Vagina (tissue), 2 donors: ENCODE measurements at regions not wholly inside any gene's neighbourhood (a gene's known extent, or its start where the extent isn't known, plus 50 kb on each side); places are given as distances from the start of the nearest gene placed in this dataset.

Experiments used
- DNase-seq, 2 donors: peaks; one replicate each; pipeline ENCODE4 v3.0.0-alpha.2; 2017; ENCODE audit errors: extremely low spot score in 2 of 2
- H3K27ac ChIP-seq: fragments of 200-600 bp; sonication (generic); one replicate; pipeline ENCODE4 v1.5.1; 2019
- H3K27me3 ChIP-seq: fragments of 200-600 bp; sonication (generic); one replicate; pipeline ENCODE4 v1.5.1; 2019
- H3K36me3 ChIP-seq, 2 donors: fragments of 200-600 bp; sonication (generic); one replicate each; pipeline ENCODE4 v1.5.1; 2017 to 2019
- H3K4me1 ChIP-seq: fragments of 200-600 bp; sonication (generic); one replicate; pipeline ENCODE4 v1.5.1; 2019
- H3K4me3 ChIP-seq, 2 donors: fragments of 200-600 bp; sonication (generic); 1 replicate in 1 of 2; 2 replicates in 1 of 2; pipeline ENCODE4 v1.5.1; 2016 to 2019
- H3K9me3 ChIP-seq: fragments of 200-600 bp; sonication (generic); one replicate; pipeline ENCODE4 v1.5.1; 2019
- POLR2A ChIP-seq, 2 donors: fragments of 450-650 bp; IDR thresholded peaks; one replicate each; pipeline ENCODE4 v1.6.1; 2017; ENCODE audit warnings: antibody characterized with exemption in 2 of 2, mild to moderate bottlenecking in 2 of 2, moderate library complexity in 2 of 2
- POLR2AphosphoS5 ChIP-seq, 2 donors: sonication (generic); formaldehyde crosslinking; IDR thresholded peaks; one replicate each; pipeline ENCODE4 v1.9.0; 2017; ENCODE audit warnings: antibody characterized with exemption in 2 of 2, mild to moderate bottlenecking in 2 of 2, low read depth in 1 of 2; ENCODE audit not compliant: insufficient read depth in 1 of 2
- intact Hi-C: fragments of 100-400 bp; cut with DNase I; formaldehyde crosslinking; loops from one replicate; pipeline ENCODE4 v1.15.1; 2023
- TF ChIP-seq, protein P1 (sequence below), 3 experiments: fragments of 450-650 bp in 2 of 3; fragments of 200-600 bp in 1 of 3; sonication (generic) in 1 of 3; IDR thresholded peaks; one replicate each; pipeline ENCODE4 v1.5.1; 2017 to 2019; ENCODE audit warnings: antibody characterized with exemption in 3 of 3, mild to moderate bottlenecking in 2 of 3, moderate library complexity in 2 of 3

GRCh38 chr2:15708161-15708560 is 116.5 kb downstream of the DDX1 start:
- Histone ChIP-seq H3K27ac (no peak overlapping the region), H3K9me3 (no peaks in the 10 kb centered on the region), H3K4me3 (no peak overlapping the region), H3K27me3 (no peaks in the 10 kb centered on the region), H3K4me1 (peaks cover 18% of the 10 kb centered on the region), H3K36me3 (no peaks in the 10 kb centered on the region)
- TF ChIP-seq, protein P1, sequence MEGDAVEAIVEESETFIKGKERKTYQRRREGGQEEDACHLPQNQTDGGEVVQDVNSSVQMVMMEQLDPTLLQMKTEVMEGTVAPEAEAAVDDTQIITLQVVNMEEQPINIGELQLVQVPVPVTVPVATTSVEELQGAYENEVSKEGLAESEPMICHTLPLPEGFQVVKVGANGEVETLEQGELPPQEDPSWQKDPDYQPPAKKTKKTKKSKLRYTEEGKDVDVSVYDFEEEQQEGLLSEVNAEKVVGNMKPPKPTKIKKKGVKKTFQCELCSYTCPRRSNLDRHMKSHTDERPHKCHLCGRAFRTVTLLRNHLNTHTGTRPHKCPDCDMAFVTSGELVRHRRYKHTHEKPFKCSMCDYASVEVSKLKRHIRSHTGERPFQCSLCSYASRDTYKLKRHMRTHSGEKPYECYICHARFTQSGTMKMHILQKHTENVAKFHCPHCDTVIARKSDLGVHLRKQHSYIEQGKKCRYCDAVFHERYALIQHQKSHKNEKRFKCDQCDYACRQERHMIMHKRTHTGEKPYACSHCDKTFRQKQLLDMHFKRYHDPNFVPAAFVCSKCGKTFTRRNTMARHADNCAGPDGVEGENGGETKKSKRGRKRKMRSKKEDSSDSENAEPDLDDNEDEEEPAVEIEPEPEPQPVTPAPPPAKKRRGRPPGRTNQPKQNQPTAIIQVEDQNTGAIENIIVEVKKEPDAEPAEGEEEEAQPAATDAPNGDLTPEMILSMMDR (IDR thresholded peaks at IDR 0.05): no peak
- TF ChIP-seq POLR2AphosphoS5 (IDR thresholded peaks at IDR 0.05; ENCODE audit: insufficient read depth in 1 of 2, low read depth in 1 of 2) (no peak), POLR2A (IDR thresholded peaks at IDR 0.05) (no peak)
- intact Hi-C loops: no loop called here
- no peak for DNase-seq

GRCh38 chr2:15708865-15709820 is 117.5 kb downstream of the DDX1 start:
- Histone ChIP-seq H3K27ac (no peak overlapping the region), H3K4me3 (no peak overlapping the region), H3K9me3 (no peaks in the 10 kb centered on the region), H3K36me3 (no peaks in the 10 kb centered on the region), H3K4me1 (peaks cover 11% of the 10 kb centered on the region), H3K27me3 (no peaks in the 10 kb centered on the region)
- intact Hi-C loops: no loop called here
- DNase-seq: no peak
- no peak for TF ChIP-seq POLR2A (IDR thresholded peaks at IDR 0.05)
- TF ChIP-seq, protein P1 (IDR thresholded peaks at IDR 0.05): no peak
- no peak for TF ChIP-seq POLR2AphosphoS5 (IDR thresholded peaks at IDR 0.05; ENCODE audit: insufficient read depth in 1 of 2, low read depth in 1 of 2)

DNA sequence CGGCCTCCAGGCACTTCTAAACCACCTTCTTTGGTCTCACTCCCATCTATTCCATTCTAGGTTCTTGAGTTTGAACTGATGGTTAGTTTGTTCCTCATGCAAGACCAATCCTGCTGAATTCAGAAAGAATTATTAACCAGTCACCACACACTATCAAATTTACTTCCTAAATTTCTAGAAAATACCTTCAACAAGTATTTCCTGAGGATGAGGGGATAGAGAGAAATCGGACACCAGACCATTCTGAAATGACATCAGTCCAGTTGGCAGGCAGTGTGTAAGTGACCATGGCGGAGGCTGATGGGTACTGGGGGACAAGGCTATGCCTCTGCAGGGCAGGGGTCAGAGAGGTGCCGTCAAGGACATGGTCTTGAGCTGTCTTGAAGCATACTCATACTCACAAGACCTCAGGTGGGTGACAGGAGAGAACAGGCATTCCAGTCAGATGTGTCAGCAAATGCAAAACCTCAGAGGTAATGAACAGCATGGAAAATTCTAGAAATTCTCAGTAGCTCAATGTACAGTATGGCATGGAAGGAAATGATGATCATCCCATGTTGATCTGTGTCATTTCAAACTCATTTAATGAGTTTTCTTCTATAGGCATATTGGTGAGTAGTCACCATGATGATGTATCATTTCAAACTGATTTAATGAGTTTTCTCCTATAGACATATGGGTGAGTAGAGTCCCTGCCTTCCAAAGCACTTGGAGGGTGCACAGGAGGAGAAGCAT is 119.6 kb downstream of the DDX1 start:
- Histone ChIP-seq H3K36me3 (no peaks in the 10 kb centered on the region), H3K9me3 (no peaks in the 10 kb centered on the region), H3K27ac (no peak overlapping the region), H3K4me1 (no peaks in the 10 kb centered on the region), H3K27me3 (no peaks in the 10 kb centered on the region), H3K4me3 (no peak overlapping the region)
- DNase-seq: no peak
- TF ChIP-seq, protein P1 (IDR thresholded peaks at IDR 0.05): no peak
- no peak for TF ChIP-seq POLR2A (IDR thresholded peaks at IDR 0.05)
- TF ChIP-seq POLR2AphosphoS5 (IDR thresholded peaks at IDR 0.05; ENCODE audit: insufficient read depth in 1 of 2, low read depth in 1 of 2): no peak
- intact Hi-C loops: no loop called here

DNA sequence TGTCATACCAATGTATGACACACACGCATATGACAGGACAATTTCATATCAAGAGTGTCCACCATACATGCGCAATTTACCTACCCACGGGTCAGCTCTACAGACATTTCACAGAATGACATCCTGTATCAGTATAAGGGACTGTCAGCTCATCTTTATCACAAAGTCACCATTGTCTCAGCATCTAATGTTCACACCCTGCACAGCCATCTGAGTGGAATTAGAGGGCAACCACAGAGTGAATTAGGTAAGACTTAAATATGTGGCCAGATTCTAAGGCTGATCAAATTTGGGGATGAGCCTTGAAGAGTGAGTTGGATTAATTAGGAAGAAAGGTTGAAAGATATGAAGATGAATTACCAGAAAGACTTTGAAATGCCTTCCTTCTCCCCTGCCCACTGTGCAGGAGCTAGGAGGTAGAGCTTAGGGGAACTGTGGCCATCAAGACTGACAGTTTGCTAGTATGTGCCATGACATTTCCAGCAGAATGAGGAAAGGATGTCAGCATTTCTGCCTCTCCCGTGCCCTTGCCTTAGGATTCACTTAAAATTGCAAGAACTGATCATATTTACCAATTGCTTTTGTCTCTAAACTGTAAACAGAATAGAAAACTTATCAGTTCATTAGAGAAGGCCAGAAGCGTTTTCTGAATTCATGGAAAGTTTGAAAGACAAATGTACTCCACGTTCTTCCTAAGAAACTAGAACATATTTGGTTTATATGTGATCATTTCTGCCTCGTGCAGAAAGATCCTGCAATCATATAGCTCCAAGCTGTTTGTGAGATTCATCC is 121.1 kb downstream of the DDX1 start:
- Histone ChIP-seq H3K4me3 (no peak overlapping the region), H3K27me3 (no peaks in the 10 kb centered on the region), H3K36me3 (no peaks in the 10 kb centered on the region), H3K27ac (no peak overlapping the region), H3K4me1 (no peaks in the 10 kb centered on the region), H3K9me3 (no peaks in the 10 kb centered on the region)
- no peak for DNase-seq
- intact Hi-C loops: no loop called here
- TF ChIP-seq, protein P1 (IDR thresholded peaks at IDR 0.05): no peak
- TF ChIP-seq POLR2AphosphoS5 (IDR thresholded peaks at IDR 0.05; ENCODE audit: insufficient read depth in 1 of 2, low read depth in 1 of 2) (no peak), POLR2A (IDR thresholded peaks at IDR 0.05) (no peak)
